ENCODE measurements at regions not wholly inside any gene's neighbourhood (a gene's known extent, or its start where the extent isn't known, plus 50 kb on each side); places are given as distances from the start of the nearest gene placed in this dataset.

DNA sequence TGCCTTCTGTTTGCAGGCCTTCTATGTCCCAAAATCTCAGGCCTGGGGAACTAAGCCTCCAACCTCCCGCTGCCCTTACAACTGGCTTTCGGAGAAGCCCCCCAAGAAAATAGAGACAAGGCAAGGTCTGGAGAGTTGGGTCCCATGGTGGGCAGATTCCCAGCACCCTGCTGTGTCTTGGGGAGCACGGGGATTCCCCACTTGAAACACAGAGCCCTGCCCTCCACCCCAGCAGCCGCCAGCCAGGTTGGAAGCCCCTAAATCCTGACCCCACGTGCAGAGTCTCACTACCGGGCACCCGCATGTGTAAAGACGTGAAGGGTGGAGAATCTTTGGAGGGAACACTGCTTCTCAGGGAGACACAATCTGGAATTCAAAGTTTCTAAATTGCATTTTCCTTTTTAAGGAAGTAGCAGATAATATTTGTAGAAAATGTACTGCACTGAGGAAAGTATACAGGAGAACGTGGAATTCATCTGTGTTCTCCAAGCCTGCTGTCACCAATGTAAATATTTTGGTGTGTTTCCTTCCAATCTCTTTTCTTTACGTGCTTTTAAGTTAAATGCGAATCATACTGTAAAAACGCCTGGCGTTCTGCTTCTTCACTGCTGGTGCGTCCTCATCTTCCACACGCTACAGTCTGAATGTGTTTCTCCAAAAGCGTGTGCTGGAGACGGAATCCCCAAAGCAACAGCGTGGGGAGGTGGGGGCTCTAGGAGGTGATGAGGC lies 220.9 kb downstream of the BRD1 start:
- TF ChIP-seq, protein P1, sequence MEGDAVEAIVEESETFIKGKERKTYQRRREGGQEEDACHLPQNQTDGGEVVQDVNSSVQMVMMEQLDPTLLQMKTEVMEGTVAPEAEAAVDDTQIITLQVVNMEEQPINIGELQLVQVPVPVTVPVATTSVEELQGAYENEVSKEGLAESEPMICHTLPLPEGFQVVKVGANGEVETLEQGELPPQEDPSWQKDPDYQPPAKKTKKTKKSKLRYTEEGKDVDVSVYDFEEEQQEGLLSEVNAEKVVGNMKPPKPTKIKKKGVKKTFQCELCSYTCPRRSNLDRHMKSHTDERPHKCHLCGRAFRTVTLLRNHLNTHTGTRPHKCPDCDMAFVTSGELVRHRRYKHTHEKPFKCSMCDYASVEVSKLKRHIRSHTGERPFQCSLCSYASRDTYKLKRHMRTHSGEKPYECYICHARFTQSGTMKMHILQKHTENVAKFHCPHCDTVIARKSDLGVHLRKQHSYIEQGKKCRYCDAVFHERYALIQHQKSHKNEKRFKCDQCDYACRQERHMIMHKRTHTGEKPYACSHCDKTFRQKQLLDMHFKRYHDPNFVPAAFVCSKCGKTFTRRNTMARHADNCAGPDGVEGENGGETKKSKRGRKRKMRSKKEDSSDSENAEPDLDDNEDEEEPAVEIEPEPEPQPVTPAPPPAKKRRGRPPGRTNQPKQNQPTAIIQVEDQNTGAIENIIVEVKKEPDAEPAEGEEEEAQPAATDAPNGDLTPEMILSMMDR (conservative IDR thresholded peaks at IDR 0.05; ENCODE audit: low read length): no peak
- TF ChIP-seq EZH2phosphoT487 (IDR thresholded peaks at IDR 0.05; ENCODE audit: borderline replicate concordance): no peak
